ENCODE measurements at regions not wholly inside any gene's neighbourhood (a gene's known extent, or its start where the extent isn't known, plus 50 kb on each side); places are given as distances from the start of the nearest gene placed in this dataset.
"Not testable (repeated sequence)": the region's sequence is repeated elsewhere in the genome, so short reads cannot be mapped to it uniquely, and the experiment has no call there.

GRCh38 chr18:43952398-43952797, 675.1 kb upstream of the SYT4 start:
- no peak for DNase-seq

DNA sequence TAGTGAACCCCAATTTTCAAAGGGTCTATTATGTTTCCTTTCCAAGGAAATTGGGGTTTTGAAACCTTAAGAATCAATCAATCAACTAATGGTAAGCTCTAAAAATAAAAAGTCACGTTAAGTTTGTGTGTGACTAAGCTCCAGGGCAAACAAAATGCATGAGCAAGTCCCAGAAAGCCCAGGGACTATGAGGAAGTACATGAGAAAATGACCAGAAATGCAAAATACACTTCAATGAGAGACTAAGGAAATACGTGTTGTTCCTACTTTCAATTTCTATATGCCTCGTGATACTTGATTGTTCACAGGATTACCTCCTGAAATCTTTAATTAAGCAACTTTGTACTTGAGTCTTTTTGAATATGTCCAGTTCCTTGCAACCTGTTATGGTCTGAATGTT, 684.4 kb upstream of the SYT4 start:
- DNase-seq = no peak

DNA sequence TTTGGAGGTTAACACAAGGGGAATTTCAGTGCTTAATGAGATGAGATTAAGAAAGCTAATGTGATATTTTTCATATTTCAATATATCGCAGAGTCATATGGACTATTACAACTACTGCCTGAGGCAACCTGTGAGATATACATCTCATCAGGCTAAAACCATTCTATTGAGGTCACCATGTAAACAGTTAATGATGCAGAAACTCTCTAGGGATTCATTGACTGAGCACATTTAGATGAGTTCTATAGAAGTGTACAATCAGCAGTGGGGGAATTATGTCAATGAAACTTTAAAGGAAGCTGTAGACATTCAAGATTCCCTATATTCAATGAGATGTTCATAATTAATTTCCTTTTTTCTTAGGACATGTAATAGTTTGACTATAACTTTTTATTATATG, 687.4 kb upstream of the SYT4 start:
- no peak for DNase-seq

DNA sequence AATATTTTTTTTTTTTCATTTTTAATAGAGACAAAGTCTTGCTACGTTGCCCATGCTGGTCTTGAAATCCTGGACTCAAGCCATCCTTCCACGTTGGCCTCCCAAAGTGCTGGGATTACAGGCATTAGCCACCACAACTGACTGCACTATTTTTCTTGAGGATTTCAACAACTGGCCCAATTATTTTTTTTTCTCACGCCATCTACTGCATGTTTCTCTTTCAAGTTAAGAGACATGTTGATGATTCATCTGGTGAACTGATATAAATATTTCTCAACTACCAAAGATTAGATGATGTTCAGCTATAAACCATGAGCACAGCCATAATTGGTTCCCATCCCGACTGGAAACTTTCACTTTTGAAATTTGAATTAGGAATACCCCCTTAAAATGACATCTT, 688.4 kb upstream of the SYT4 start:
- no peak for DNase-seq

GRCh38 chr18:43970656-43971055, 693.4 kb upstream of the SYT4 start:
- DNase-seq = no peak

DNA sequence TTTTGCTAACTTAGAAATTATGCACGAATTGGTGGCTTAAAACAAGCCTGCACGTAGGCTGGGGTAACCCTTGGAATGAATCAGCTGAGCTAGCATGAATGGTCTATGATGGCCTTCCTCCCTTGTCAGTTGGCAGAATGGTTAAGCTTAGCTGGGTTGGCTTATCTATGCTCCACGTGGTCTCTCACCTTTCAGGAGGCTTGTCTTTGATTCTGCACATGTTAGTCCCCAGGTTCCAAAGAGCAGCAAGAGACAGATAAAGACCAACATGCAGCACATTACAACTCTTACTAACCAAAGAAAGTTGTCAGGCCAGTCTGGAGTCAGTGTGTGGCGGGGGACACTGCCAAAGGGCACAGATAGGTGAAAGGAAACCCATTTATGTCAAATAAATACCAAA, 700.9 kb upstream of the SYT4 start:
- no peak for DNase-seq

GRCh38 chr18:43982582-43982981, 698.1 kb upstream of the SETBP1 start:
- DNase-seq = no peak

GRCh38 chr18:43987061-43987460, 693.6 kb upstream of the SETBP1 start:
- DNase-seq = not testable (repeated sequence)

- DNase-seq = no peak
These were observed 687.9 kb upstream of the SETBP1 start for GRCh38 chr18:43992741-43993140.

- DNase-seq = no peak
These were observed 686.3 kb upstream of the SETBP1 start for GRCh38 chr18:43994381-43994780.

GRCh38 chr18:44013871-44014270, 666.8 kb upstream of the SETBP1 start:
- DNase-seq = no peak

- no peak for DNase-seq
These were observed 655.3 kb upstream of the SETBP1 start for GRCh38 chr18:44025421-44025820.

- no peak for DNase-seq
These were observed 652.6 kb upstream of the SETBP1 start for GRCh38 chr18:44028109-44028508.

- DNase-seq = no peak
These were observed 649.6 kb upstream of the SETBP1 start for GRCh38 chr18:44031063-44031462.

DNA sequence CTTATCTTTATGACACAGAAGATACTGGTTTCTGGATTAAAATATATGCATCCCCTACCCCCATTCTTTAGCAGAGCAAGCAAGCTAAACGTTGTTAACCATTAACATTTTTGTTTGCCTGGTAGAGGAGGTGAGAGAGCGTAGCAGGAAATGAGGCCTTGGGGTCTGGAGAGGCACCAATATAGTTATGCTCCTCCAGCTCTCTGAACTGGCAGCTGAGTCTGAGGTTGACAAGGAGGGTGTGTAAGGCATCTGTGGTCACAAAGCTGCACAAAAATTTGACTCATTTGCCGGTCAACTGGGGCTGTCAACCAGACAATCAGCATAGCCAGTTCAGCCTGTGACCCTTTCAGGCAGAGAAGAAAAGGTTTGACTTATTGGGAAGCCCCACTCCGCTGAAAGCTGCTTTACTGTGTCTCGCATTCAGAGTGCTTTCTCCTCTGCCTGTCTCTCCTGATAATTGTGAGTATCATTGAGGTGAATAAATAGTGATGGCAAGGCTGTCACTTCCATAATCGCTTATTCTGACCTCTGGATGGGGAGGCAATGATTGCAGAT, 647.5 kb upstream of the SETBP1 start:
- no peak for DNase-seq

- DNase-seq = no peak
These were observed 645.1 kb upstream of the SETBP1 start for GRCh38 chr18:44035554-44035953.

- peak in 4 of 58 donors; percentile 3 to 53 (median 12) for DNase-seq
These were observed 644.2 kb upstream of the SETBP1 start for GRCh38 chr18:44036501-44036900.

DNA sequence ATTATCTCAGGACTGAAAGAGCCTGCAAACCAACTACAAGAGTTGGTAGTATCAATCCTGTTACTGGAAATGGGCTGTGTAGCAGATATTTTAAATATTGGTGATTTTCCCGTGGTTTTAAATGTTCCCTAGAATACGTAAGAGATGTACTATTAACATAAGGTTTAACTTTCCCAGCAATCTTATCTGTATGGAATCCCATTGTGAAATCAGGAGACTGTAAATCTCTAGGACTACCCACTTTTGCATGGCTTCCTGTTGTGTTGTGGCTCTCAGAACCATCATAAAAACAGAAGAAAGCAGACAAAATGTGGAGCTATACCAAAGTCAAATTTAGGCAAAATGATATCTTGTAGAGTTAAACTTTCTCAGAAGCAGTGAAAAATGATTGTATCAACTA, 641.5 kb upstream of the SETBP1 start:
- no peak for DNase-seq

DNA sequence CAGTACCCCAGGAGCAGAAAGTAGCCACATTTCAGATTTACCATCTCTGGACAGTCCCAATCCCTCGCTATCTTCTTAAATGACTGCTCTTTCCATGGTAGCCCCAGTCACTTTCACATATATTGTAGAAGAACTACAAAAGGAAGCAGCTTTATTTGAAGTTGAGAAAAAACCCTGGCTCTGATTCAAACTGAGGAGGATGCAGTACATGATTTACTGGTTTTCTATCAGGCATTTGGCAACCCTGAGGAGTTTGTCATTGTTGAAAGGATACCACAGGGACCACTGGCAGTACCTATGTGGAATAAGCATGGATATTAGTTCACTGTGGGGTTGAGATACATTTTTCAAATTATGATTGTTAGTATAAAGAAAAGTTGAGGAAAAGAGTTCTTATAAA, 640.9 kb upstream of the SETBP1 start:
- DNase-seq = no peak

DNA sequence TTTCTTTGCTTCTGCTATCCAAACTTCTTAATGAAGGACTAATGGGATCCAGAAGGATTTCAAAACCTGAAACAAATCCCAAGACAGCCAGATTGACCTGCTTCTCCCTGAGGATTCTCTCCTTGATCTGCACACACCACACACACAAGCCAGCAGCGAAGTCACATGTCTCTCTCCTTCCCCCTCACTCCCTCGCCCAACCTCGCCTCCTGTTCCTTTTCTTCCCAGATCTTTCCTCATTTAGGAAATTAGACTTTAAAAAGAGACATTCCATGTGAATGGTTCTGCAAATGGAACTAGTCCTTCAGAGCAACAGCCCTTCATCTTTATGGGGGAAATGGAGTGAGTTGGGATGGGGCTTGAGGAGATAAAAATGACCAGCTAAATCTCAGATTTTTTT, 639.1 kb upstream of the SETBP1 start:
- no peak for DNase-seq

DNA sequence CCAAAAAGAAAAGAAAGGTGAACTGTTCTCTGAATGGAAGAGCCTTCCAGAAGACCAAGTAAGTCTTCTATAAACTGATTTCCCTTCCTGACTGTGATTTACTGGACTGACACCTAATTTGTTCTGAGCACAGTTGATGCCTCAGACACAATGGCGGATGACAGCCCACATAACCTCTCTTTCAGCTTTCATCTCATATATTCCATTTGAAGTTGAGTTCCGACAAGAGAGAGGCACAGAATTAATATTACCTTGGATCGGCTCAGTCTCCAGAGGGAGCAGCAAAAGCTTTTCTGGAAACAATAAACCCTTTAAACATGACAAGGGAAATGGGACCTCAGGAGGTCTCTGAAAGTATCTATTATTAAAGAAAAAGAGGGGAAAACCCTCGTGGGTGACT, 638.7 kb upstream of the SETBP1 start:
- DNase-seq = no peak

GRCh38 chr18:44046376-44046975, 634.2 kb upstream of the SETBP1 start:
- DNase-seq = no peak

GRCh38 chr18:44047585-44047984, 633.1 kb upstream of the SETBP1 start:
- DNase-seq = no peak

DNA sequence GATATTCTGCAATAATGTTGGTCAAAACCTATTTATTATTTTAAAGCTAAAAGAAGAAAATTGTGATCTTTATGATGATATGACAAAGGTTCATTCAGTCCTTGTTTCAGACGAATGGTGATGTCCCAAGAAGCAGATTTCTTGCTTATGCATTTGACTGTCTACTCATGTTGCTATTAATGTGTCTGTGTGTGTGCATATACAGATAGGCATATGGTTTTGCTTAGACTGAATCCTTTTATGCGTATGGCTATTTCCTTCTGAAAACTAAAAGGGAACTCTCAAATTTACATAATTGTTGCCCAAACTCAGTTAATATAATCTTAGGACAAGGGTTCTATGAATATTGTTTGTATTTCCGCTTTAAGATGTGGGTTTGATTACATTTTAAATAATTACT, 632.3 kb upstream of the SETBP1 start:
- DNase-seq = no peak
